Fibroblast of mammary gland (primary cell): ENCODE measurements at regions not wholly inside any gene's neighbourhood (a gene's known extent, or its start where the extent isn't known, plus 50 kb on each side); places are given as distances from the start of the nearest gene placed in this dataset.
"Not testable (repeated sequence)": the region's sequence is repeated elsewhere in the genome, so short reads cannot be mapped to it uniquely, and the experiment has no call there.

Experiments
- DNase-seq: peaks from one replicate; pipeline ENCODE4 v3.0.0-alpha.2; 2010; ENCODE audit warnings: low read depth
- H3K4me3 ChIP-seq: 2 replicates; pipeline ENCODE4 v1.5.1; 2011; ENCODE audit warnings: low read depth, mild to moderate bottlenecking, low read length, moderate library complexity; ENCODE audit not compliant: control insufficient read depth
- TF ChIP-seq, protein P1 (sequence below): conservative IDR thresholded peaks from 2 replicates; pipeline ENCODE4 v1.5.1; 2011; ENCODE audit warnings: low read depth, low read length, inconsistent platforms; ENCODE audit not compliant: control insufficient read depth, insufficient read depth

DNA sequence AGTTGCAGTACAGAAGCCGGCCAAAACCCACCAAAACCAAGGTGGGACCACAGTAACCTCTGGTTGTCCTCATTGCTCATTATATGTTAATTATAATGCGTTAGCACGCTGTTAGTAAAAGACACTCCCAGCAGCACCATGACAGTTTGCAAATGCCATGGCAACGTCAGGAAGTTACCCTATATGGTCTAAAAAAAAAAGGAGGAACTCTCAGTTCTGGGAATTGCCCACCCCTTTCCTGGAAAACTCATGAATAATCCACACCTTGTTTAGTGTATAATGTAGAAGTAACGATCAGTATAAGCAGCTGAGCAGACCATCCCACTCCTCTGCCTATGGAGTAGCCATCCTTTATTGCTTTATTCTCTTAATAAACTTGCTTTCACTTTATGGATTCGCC, 148.6 kb upstream of the EXOC2 start:
- no peak for DNase-seq
- H3K4me3 ChIP-seq = no peak overlapping the region
- TF ChIP-seq, protein P1, sequence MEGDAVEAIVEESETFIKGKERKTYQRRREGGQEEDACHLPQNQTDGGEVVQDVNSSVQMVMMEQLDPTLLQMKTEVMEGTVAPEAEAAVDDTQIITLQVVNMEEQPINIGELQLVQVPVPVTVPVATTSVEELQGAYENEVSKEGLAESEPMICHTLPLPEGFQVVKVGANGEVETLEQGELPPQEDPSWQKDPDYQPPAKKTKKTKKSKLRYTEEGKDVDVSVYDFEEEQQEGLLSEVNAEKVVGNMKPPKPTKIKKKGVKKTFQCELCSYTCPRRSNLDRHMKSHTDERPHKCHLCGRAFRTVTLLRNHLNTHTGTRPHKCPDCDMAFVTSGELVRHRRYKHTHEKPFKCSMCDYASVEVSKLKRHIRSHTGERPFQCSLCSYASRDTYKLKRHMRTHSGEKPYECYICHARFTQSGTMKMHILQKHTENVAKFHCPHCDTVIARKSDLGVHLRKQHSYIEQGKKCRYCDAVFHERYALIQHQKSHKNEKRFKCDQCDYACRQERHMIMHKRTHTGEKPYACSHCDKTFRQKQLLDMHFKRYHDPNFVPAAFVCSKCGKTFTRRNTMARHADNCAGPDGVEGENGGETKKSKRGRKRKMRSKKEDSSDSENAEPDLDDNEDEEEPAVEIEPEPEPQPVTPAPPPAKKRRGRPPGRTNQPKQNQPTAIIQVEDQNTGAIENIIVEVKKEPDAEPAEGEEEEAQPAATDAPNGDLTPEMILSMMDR = no peak

DNA sequence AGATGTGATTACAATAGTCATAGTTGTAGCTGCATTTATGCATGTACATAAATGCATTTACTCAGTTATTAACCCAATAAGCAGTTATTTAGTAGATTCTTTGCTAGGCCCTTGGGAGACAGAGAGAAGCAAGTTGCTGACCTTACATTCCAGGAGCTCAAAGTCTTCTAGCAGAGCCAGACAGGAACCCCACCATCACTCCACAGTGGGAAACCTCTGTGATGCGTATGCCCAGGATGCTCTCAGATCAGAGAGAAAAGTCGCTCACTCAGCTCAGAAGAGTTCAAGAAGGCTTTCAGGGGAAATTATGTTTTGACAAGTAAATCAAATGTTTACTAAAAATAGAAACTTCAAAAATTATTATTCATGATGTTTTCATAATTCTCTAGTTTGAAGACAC, 146.3 kb upstream of the EXOC2 start:
- no peak overlapping the region for H3K4me3 ChIP-seq
- TF ChIP-seq, protein P1 = no peak
- DNase-seq = no peak

DNA sequence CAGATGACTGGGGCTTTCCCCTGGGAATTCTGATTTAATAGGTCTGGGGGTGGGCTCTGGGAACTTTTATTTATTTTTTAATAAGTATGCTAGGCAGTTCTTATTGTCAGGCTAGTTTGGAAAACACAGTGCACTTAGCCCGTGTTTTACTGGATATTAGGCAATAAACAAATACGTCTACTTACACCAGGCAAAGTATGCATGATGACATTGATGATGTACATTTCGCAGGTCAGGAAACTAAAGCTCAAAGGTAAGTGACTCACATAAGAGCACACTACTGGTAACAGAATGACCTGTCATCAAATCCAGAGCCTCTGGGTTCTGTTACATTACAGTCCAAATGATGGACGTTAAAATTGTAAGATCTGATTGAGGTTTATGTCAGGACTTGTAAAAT, 144.4 kb upstream of the EXOC2 start:
- H3K4me3 ChIP-seq = no peak overlapping the region
- no peak for DNase-seq
- TF ChIP-seq, protein P1 = no peak

DNA sequence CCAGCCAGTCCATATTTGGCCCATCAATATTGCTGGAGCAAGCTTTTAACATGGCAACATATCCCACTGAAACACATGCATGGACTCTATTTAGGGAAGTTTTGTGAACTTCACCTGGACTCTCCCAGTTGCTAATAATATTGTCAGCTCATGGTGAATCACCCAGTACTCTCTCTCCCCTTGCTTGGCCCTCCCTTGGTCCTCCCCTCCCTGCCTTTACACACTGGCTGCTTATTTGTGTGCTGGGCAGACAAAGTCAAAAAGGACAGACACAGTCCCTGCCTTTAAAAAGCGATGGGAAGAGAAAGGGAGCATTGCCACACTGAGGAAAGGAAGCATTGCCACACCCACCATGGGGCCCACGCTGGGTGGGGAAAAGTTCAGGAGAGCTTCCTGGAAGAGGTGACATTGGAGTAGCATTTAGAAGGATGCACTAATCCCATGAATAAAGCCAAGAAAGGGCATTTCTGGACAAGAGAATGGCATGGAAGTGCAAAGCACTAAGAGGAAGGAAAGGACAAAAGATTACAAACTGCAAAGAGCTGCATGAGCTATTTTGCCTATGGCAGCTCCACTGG, 143.4 kb upstream of the EXOC2 start:
- TF ChIP-seq, protein P1 = no peak
- no peak for DNase-seq
- no peak overlapping the region for H3K4me3 ChIP-seq

DNA sequence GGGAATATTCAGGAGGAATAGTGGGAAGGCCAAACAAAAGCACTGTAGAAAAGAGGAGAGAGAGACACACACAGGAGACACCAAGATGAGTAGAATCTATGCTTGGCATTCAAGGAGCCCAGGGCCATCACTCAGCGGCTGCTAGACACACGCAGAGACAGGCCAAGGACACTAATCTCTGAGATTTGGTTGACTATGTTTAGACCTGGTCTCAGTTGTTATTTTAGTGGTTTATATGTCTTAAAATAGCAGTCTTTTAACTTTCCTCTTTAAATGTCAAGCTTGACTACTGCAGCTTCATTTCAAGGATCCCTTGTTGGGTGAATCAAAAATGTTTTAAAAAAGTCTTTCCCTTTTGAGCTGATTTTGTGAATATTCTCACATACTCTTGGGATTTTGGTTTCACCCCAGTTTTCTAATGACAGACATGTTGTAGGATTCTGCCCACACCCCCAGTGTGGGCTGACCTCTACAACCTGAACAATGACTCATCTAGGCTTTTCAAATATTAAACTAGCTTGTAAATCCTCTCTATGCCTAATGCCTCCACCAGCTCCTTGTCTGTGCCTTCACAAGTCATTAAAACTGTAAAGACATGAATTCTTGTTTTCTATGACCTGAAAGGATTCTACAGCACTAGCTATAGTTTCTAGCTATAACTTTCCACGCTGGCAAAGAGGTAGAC, 142.7 kb upstream of the EXOC2 start:
- no peak overlapping the region for H3K4me3 ChIP-seq
- no peak for DNase-seq
- TF ChIP-seq, protein P1 = no peak

DNA sequence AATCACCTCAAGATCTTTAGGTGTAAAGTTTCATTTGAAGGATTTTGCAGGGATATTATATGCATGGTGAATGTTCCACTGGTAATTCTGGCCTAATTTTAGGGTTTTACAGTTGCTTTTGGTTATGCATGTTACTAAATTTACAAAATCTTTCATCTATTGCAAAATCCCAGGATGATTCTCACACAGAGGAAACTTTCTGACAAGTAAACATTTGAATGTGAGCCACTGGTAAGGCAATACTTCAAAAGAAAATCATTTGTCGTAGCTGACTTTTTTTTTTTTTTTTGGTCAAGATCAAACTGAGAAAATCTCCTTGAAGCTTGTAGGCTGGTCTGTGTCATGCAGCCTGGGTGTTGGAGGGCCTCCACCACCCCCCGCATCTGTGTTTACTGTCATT, 141.9 kb upstream of the EXOC2 start:
- TF ChIP-seq, protein P1 = no peak
- H3K4me3 ChIP-seq = no peak overlapping the region
- DNase-seq = no peak

DNA sequence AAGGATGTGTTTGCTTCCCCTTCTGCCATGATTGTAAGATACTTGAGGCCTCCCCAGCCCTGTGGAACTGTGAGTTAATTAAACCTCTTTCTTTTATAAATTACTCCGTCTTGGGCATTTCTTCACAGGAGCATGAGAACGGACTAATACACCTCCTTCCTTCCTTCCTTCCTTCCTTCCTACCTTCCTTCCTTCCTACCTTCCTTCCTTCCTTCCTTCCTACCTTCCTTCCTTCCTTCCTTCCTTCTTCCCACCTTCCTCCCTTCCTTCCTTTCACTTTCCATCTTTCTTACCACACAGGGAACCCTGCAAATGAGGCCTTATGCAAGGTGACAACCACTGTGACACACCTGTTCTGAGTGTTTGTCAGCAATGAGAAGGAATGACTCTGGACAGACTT, 141.3 kb upstream of the EXOC2 start:
- no peak overlapping the region for H3K4me3 ChIP-seq
- no peak for DNase-seq

DNA sequence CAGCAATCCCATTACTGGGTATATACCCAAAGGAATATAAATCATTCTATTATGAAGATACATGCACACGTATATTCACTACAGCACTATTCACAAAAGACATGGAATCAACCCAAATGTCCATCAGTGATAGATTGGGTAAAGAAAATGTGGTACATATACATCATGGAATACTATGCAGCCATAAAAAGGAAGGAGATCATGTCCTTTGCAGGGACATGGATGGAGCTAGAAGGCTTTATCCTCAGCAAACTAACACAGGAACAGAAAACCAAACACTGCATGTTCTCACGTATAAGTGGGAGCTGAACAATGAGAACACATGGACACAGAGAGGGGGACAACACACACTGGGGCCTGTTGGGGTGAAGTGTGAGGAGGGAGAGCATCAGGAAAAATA, 139.9 kb upstream of the EXOC2 start:
- DNase-seq, H3K4me3 ChIP-seq: not testable (repeated sequence)

More for the DNA sequence above, 141.3 kb upstream of the EXOC2 start:
- TF ChIP-seq, protein P1 = no peak
